ENCODE measurements at regions not wholly inside any gene's neighbourhood (a gene's known extent, or its start where the extent isn't known, plus 50 kb on each side); places are given as distances from the start of the nearest gene placed in this dataset.
"Not testable (repeated sequence)": the region's sequence is repeated elsewhere in the genome, so short reads cannot be mapped to it uniquely, and the experiment has no call there.

GRCh38 chr16:55992551-55992950 lies 117.4 kb upstream of the CES5A start:
- no peak overlapping the region for H3K4me3 ChIP-seq (ENCODE audit: control insufficient read depth, low read depth, low read length)
- no peak for DNase-seq (ENCODE audit: low read depth)
- TF ChIP-seq CTCF (conservative IDR thresholded peaks at IDR 0.05; ENCODE audit: control insufficient read depth, insufficient read depth, low read depth, low read length): no peak

GRCh38 chr16:55991843-55992242 lies 116.7 kb upstream of the CES5A start:
- DNase-seq (ENCODE audit: low read depth): no peak
- H3K4me3 ChIP-seq (ENCODE audit: control insufficient read depth, low read depth, low read length): no peak overlapping the region
- no peak for TF ChIP-seq CTCF (conservative IDR thresholded peaks at IDR 0.05; ENCODE audit: control insufficient read depth, insufficient read depth, low read depth, low read length)

- TF ChIP-seq CTCF (conservative IDR thresholded peaks at IDR 0.05; ENCODE audit: control insufficient read depth, insufficient read depth, low read depth, low read length): no peak
- H3K4me3 ChIP-seq (ENCODE audit: control insufficient read depth, low read depth, low read length): no peak overlapping the region
- no peak for DNase-seq (ENCODE audit: low read depth)
Observed at GRCh38 chr16:55989569-55989907, 114.4 kb upstream of the CES5A start.

GRCh38 chr16:55988850-55989568 lies 113.8 kb upstream of the CES5A start:
- H3K4me3 ChIP-seq (ENCODE audit: control insufficient read depth, low read depth, low read length); DNase-seq (ENCODE audit: low read depth): not testable (repeated sequence)

- TF ChIP-seq CTCF (conservative IDR thresholded peaks at IDR 0.05; ENCODE audit: control insufficient read depth, insufficient read depth, low read depth, low read length): no peak
- no peak for DNase-seq (ENCODE audit: low read depth)
- H3K4me3 ChIP-seq (ENCODE audit: control insufficient read depth, low read depth, low read length): no peak overlapping the region
Observed at GRCh38 chr16:55988013-55988412, 112.8 kb upstream of the CES5A start.

GRCh38 chr16:55982597-55982996 lies 107.4 kb upstream of the CES5A start:
- no peak for TF ChIP-seq CTCF (conservative IDR thresholded peaks at IDR 0.05; ENCODE audit: control insufficient read depth, insufficient read depth, low read depth, low read length)
- H3K4me3 ChIP-seq (ENCODE audit: control insufficient read depth, low read depth, low read length): no peak overlapping the region
- no peak for DNase-seq (ENCODE audit: low read depth)

- no peak for TF ChIP-seq CTCF (conservative IDR thresholded peaks at IDR 0.05; ENCODE audit: control insufficient read depth, insufficient read depth, low read depth, low read length)
- no peak overlapping the region for H3K4me3 ChIP-seq (ENCODE audit: control insufficient read depth, low read depth, low read length)
Observed at GRCh38 chr16:55981557-55981956, 106.4 kb upstream of the CES5A start.

More at GRCh38 chr16:55981557-55981956, 106.4 kb upstream of the CES5A start:
- DNase-seq (ENCODE audit: low read depth): no peak

Data from fibroblast of mammary gland (primary cell).